CD4-positive, alpha-beta T cell treated with Interleukin-15 for 1 hour (primary cell): ENCODE measurements at regions not wholly inside any gene's neighbourhood (a gene's known extent, or its start where the extent isn't known, plus 50 kb on each side); places are given as distances from the start of the nearest gene placed in this dataset.

Experiments
- DNase-seq: peaks from one replicate; pipeline ENCODE4 v3.0.0-alpha.2; 2020

- DNase-seq: no peak
Observed at GRCh38 chr6:141269684-141270083, 863.0 kb upstream of the GJE1 start.

- no peak for DNase-seq
Observed at GRCh38 chr6:141267420-141267819, 865.3 kb upstream of the GJE1 start.

- DNase-seq: no peak
Observed at GRCh38 chr6:141265756-141266623, 866.7 kb upstream of the GJE1 start.

DNA sequence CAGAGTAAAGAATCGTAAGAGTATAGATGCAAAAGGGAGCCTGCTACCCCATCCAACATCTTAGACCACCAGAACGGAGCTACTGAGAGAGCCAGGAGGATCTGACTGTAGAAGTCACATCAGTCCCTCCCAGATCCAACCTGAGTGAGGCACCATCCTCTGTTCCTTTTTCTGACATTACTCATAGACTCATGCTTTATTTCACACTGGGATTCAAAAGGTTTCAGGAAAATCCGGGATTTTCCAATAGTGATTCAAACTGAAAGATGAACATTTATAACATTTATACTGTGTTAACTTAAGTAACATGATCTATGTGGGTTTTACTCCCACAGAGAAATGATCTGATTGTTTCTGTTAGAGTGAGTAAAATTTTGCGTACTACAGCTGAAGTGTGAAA lies 868.6 kb upstream of the GJE1 start:
- DNase-seq: no peak

GRCh38 chr6:141261672-141262060 lies 871.1 kb upstream of the GJE1 start:
- DNase-seq: no peak

- no peak for DNase-seq
Observed at GRCh38 chr6:141261016-141261671, 871.6 kb upstream of the GJE1 start.

GRCh38 chr6:141260627-141261015 lies 872.1 kb upstream of the GJE1 start:
- no peak for DNase-seq

DNA sequence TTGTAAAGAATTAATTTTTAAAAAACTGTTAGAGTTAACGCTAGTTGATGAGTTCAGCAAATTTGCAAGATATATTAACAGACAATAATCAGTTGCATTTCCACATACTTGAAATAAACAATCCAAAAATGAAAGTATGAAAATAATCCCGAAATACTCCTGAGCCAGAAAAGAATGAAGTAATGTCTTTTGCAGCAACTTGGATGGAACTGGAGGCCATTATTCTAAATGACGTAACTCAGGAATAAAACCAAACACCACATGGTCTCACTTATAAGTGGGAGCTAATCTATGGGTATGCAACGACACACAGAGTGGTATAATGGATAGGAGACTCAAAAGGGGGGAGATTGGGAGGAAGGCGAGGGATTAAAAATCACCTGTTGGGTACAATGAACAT lies 872.9 kb upstream of the GJE1 start:
- DNase-seq: no peak

DNA sequence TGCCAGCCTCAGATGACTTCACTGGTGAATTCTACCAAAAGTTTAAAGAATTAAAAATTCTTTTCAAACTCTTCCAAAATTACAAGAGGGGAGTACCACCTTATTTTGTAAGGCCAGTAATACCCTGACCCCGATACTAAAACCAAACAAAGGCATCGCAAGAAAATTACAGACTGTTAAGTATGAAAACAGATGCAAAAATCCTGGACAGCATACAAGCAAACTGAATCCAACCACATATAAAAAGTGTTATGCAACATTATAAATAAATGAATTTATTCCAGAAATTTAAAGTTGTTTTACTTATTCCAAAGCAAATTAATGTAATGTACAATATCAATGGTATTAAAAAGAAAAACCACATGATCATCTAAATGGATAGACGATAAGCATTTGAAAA lies 873.6 kb upstream of the GJE1 start:
- no peak for DNase-seq

DNA sequence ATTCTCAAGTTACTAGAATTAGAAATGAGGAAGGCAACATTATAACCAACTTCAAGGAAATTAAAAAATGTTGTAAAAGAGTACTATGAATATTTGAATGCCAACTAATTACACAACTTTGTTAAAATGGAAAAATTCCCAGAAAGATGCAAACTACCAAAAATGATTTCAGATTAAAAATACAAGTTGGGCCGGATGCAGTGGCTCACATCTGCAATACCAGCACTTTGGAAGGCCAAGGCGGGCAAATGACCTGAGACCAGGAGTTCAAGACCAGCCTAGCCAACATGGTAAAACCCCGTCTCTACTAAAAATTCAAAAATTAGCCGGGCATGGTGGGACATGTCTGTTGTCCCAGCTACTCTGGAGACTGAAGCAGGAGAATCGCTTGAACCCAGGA lies 874.2 kb upstream of the GJE1 start:
- DNase-seq: no peak

DNA sequence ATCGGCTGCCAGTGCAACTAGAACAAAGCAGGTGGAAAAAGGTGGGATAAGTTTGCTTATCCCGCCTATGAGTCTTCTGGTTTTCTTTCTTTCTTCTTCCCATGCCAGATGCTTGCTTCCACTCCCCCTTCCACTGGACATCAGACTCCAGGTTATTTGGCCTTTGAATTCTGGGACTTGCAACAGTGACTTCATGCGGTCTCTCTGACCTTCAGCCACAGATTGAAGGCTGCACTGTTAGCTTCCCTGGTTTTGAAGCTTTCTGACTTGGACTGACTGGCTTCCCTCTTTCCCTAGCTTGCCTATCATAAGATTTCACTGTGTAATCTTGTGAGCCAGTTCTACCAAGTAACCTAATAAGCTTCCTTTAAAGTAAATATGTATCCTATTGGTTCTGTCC lies 878.4 kb upstream of the GJE1 start:
- no peak for DNase-seq

GRCh38 chr6:141252828-141253608 lies 879.7 kb upstream of the GJE1 start:
- DNase-seq: no peak

DNA sequence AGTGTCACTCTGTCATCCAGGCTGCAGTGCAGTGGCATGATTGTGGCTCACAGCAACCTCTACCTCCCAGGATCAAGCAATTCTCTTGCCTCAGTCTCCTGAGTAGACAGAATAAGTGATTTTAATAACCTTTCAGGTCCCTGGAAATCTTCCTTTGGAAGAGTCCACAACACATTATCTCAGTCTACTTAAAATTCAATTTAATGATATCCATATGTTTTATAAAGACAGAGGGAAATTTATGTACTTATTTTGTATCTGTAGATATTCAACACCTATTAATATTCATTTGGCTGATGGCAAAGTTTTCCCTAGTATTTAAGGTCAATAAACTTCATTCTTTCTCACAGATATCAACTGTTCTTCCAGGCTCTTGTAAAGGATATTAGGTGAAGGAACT lies 881.4 kb upstream of the GJE1 start:
- no peak for DNase-seq

DNA sequence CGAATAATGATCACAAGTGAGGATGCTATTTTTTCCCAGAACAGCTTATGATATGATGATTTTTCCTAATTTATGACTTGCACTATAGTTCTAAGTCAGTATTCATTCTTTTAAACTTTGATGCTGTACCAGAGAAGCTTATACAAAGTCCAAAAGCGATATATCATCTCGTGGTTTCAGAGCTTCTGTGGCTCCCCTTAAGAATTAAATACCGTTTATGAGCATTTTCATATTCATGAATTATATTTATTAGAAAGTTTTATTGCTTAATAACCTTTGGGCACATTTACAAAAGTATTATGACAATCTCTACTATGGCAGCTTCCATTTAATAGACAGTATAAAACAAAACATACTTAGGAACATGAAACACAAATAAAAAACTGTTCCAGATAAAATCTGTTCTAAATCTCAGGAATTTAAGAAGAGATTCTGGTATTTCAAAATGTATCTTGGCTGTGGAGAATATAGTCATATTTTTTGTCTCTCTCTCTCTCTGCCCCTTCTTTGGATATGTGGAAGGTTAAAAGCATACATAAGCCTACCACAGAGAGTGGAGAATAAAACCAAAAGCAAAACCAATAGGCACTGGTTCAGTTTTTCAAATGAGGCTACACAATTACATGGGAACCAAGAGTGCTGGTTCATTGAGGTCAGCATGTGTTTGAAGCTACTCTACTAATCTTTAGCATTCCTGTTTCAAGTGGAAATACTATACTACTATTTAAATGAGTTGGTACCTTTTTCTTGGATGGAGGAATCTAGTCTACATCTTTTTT lies 884.5 kb upstream of the GJE1 start:
- DNase-seq: no peak

DNA sequence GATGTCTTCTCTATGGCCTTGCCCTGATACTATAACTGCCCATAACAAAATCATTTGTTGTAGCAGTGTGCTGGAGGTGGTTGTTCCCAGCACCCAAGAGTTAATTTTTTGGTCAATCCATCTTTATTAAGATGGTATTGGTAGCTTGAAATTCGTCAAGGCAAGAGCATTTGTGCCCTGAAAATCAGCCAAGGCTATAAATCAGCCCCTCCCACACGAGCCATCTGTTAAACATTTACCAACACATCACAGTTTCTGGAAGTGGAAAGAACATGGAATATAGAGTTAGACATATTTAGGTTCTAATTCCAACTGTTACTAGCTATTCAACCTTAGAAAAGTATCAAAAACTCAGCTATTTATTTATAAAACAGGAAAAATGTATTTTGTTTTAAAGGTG lies 888.4 kb upstream of the GJE1 start:
- no peak for DNase-seq

DNA sequence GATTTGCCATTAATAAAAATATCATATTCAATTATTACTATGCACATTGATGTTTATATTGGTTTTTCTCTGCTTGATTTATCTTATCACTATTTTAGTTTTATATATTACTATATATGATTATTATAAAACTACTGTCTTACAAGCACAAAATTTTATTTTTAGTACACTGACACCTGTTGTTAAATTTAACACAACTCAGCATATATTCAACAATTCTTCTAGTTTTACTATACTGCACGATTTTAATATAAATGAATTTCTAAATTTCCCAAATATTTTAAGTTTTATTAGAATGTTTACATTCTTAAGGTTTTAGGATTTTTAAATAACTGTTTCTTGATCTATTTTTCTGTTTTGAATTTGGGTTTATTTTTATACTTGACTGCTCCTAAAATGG lies 889.8 kb upstream of the GJE1 start:
- no peak for DNase-seq

DNA sequence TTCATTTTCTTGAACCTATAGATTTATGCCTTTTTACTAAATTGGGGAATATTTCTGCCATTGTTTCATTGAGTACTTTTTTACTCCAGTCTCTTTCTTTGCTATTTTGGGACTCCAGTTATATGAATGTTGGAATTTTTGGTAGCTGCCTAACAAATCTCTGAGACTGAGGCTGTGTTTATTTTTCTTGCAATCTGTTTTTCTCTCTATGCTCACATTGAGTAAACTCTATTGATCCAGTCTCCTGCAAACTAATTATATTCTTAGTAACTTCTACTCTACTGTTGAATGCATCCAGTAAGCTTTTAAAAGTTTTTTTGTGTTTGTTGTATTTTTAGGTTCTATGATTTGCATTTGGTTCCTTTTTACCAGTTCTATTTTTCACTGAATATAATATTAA lies 903.4 kb upstream of the GJE1 start:
- DNase-seq: no peak

GRCh38 chr6:141218583-141218982 lies 914.1 kb upstream of the GJE1 start:
- no peak for DNase-seq

DNA sequence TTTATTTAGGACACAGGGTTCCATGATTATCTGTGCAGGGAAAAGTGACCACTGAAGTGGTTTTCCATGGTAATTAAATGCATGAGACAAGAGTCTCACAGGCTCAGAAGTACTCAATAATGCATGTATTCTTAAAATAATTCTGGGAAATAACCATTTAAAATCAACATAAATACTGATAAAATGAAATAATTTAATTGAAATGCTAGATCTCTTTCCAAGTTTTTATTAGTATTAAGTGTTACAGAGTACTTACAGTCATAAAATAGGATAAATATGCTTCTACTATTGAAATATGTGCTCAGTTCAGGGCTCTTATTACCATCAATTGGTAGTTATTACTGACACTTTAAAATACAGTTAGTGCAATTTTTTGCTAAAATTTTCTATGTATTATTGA lies 916.0 kb upstream of the GJE1 start:
- DNase-seq: no peak

DNA sequence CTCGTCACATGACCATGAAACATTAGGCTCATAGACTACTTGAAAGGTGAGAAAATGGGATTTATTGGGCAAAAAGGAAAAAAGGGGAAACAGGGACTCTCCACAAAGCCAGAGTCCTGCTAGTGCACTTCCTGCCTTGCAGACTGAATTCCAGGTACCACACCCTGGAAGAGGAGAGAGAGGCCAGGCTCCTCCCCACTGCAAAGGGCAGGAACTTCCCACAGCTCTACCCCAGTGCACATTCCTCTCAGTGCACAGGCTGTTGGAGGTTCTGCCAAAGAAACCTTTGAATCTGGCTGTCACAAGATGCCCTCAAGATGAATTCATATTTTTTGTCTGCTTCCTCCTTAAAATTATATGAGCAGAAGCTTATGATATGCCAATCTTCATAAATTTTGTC lies 920.4 kb upstream of the GJE1 start:
- no peak for DNase-seq

DNA sequence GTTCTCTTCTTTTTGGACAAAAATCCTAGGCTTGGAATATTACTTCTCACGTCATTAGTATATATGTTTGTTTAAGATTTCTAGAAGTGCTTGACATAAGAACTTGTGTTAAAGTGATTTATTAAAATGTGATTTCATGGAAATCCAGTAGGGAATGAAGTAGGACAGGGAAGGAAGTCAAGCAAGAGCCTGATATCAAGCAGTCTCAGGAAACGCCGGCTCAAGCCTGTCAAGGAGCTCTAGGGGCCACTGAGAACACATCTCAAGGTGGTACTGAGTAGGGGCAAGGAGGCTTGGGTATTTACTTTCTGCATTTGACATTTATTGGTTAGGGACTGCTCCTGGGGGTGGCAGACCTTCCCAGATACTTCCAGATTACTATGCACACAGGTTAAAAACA lies 920.9 kb upstream of the GJE1 start:
- DNase-seq: no peak

GRCh38 chr6:141210901-141211300 lies 921.8 kb upstream of the GJE1 start:
- DNase-seq: no peak

DNA sequence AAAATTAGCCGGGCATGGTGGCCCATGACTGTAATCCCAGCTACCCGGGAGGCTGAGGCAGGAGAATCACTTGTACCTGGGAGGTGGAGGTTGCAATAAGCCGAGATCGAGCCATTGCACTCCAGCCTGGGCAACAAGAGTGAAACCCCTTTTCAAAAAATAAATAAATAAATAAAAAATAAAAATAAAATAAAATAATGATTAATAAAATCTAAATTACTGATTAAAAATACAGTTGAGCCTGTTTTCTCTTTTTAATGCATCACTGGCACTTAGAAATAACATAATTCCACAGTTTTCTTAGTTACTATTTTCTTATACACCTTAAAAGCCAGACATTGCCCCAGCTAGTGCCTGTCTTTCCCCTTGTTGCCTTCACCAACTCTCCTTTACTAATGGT lies 922.8 kb upstream of the GJE1 start:
- DNase-seq: no peak
